GM03348 (cell line): ENCODE measurements at regions not wholly inside any gene's neighbourhood (a gene's known extent, or its start where the extent isn't known, plus 50 kb on each side); places are given as distances from the start of the nearest gene placed in this dataset.

ENCODE experiments used
- DNase-seq: peaks from one replicate; pipeline ENCODE4 v3.0.0; 2012; ENCODE audit warnings: low spot score

GRCh38 chr2:129730979-129731378 lies 248.5 kb upstream of the RAB6C start:
- DNase-seq: no peak

GRCh38 chr2:129731907-129732629 lies 247.4 kb upstream of the RAB6C start:
- DNase-seq: no peak

GRCh38 chr2:129732630-129733026 lies 246.8 kb upstream of the RAB6C start:
- no peak for DNase-seq

- DNase-seq: no peak
Observed at GRCh38 chr2:129733041-129733440, 246.4 kb upstream of the RAB6C start.

- DNase-seq: no peak
Observed at GRCh38 chr2:129733579-129733978, 245.9 kb upstream of the RAB6C start.

GRCh38 chr2:129734343-129735034 lies 245.0 kb upstream of the RAB6C start:
- DNase-seq: no peak

- no peak for DNase-seq
Observed at GRCh38 chr2:129735576-129735975, 243.9 kb upstream of the RAB6C start.

- DNase-seq: no peak
Observed at GRCh38 chr2:129737660-129738527, 241.6 kb upstream of the RAB6C start.

GRCh38 chr2:129738799-129739198 lies 240.7 kb upstream of the RAB6C start:
- no peak for DNase-seq

- no peak for DNase-seq
Observed at GRCh38 chr2:129740504-129740903, 239.0 kb upstream of the RAB6C start.

- DNase-seq: no peak
Observed at GRCh38 chr2:129741165-129741564, 238.3 kb upstream of the RAB6C start.

- DNase-seq: no peak
Observed at GRCh38 chr2:129741623-129742022, 237.8 kb upstream of the RAB6C start.

- no peak for DNase-seq
Observed at GRCh38 chr2:129742415-129743180, 236.9 kb upstream of the RAB6C start.

GRCh38 chr2:129744141-129744540 lies 235.3 kb upstream of the RAB6C start:
- no peak for DNase-seq

GRCh38 chr2:129744649-129745048 lies 234.8 kb upstream of the RAB6C start:
- DNase-seq: no peak

- no peak for DNase-seq
Observed at GRCh38 chr2:129747500-129748125, 231.9 kb upstream of the RAB6C start.

- DNase-seq: no peak
Observed at GRCh38 chr2:129748250-129748649, 231.2 kb upstream of the RAB6C start.

- no peak for DNase-seq
Observed at GRCh38 chr2:129748653-129749052, 230.8 kb upstream of the RAB6C start.

GRCh38 chr2:129751409-129751808 lies 228.1 kb upstream of the RAB6C start:
- no peak for DNase-seq

- DNase-seq: no peak
Observed at GRCh38 chr2:129752176-129752575, 227.3 kb upstream of the RAB6C start.

- DNase-seq: no peak
Observed at GRCh38 chr2:129752686-129753085, 226.8 kb upstream of the RAB6C start.

GRCh38 chr2:129753261-129753660 lies 226.2 kb upstream of the RAB6C start:
- DNase-seq: no peak
